PC-3 (cell line): ENCODE measurements at regions not wholly inside any gene's neighbourhood (a gene's known extent, or its start where the extent isn't known, plus 50 kb on each side); places are given as distances from the start of the nearest gene placed in this dataset.

ENCODE experiments used
- EZH2 ChIP-seq: fragments of 300-600 bp; sonication (generic); IDR thresholded peaks from one replicate; pipeline ENCODE4 v1.6.1; 2017; ENCODE audit warnings: antibody characterized with exemption, mild to moderate bottlenecking, low read length; ENCODE audit not compliant: unreplicated experiment
- EZH2phosphoT487 ChIP-seq: fragments of 300-600 bp; sonication (generic); IDR thresholded peaks from 2 replicates; pipeline ENCODE4 v1.6.1; 2018; ENCODE audit warnings: mild to moderate bottlenecking, antibody characterized with exemption, low read length, borderline replicate concordance
- TF ChIP-seq, protein P1 (sequence below): fragments of 300-600 bp; sonication (generic); conservative IDR thresholded peaks from 2 replicates; pipeline ENCODE4 v1.5.1; 2017; ENCODE audit warnings: antibody characterized with exemption, low read depth, mild to moderate bottlenecking, low read length

DNA sequence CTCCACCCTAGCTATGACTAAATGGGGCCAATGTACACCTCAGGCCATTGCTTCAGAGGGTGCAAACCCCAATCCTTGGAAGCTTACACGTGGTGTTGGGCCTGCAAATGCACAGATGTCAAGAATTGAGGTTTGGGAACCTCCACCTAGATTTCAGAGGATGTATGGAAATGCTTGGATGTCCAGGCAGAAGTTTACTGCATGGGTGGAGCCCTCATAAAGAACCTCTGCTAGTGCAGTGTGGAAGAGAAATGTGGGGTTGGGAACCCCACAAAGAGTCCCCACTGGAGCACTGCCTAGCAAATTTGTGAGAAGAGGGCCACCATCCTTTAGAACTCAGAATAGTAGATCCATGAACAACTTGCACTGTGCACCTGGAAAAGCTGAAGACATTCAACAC, 284.1 kb downstream of the ANTXR2 start:
- TF ChIP-seq, protein P1, sequence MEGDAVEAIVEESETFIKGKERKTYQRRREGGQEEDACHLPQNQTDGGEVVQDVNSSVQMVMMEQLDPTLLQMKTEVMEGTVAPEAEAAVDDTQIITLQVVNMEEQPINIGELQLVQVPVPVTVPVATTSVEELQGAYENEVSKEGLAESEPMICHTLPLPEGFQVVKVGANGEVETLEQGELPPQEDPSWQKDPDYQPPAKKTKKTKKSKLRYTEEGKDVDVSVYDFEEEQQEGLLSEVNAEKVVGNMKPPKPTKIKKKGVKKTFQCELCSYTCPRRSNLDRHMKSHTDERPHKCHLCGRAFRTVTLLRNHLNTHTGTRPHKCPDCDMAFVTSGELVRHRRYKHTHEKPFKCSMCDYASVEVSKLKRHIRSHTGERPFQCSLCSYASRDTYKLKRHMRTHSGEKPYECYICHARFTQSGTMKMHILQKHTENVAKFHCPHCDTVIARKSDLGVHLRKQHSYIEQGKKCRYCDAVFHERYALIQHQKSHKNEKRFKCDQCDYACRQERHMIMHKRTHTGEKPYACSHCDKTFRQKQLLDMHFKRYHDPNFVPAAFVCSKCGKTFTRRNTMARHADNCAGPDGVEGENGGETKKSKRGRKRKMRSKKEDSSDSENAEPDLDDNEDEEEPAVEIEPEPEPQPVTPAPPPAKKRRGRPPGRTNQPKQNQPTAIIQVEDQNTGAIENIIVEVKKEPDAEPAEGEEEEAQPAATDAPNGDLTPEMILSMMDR: no peak
- TF ChIP-seq EZH2 (no peak), EZH2phosphoT487 (no peak)
